Kidney glomerular epithelial cell (primary cell): ENCODE measurements at regions not wholly inside any gene's neighbourhood (a gene's known extent, or its start where the extent isn't known, plus 50 kb on each side); places are given as distances from the start of the nearest gene placed in this dataset.

Source experiments
- DNase-seq: peaks from one replicate; lab custom pipeline; 2025; lab: John Stamatoyannopoulos, UW

- no peak for DNase-seq
These were observed 1082.6 kb downstream of the EFNB2 start for GRCh38 chr13:105452895-105453294.

GRCh38 chr13:105450784-105451183, 1084.7 kb downstream of the EFNB2 start:
- DNase-seq = no peak

- no peak for DNase-seq
These were observed 1086.7 kb downstream of the EFNB2 start for GRCh38 chr13:105448811-105449210.

GRCh38 chr13:105446197-105446596, 1089.3 kb downstream of the EFNB2 start:
- no peak for DNase-seq

- no peak for DNase-seq
These were observed 1089.7 kb downstream of the EFNB2 start for GRCh38 chr13:105445796-105446195.

GRCh38 chr13:105442949-105443699, 1092.3 kb downstream of the EFNB2 start:
- peak; percentile 100 for DNase-seq

GRCh38 chr13:105442040-105442439, 1093.4 kb downstream of the EFNB2 start:
- no peak for DNase-seq

GRCh38 chr13:105441051-105441750, 1094.3 kb downstream of the EFNB2 start:
- DNase-seq = no peak

GRCh38 chr13:105436943-105437342, 1098.5 kb downstream of the EFNB2 start:
- DNase-seq = no peak

- DNase-seq = no peak
These were observed 1103.0 kb downstream of the EFNB2 start for GRCh38 chr13:105432438-105432837.

GRCh38 chr13:105428811-105429210, 1106.7 kb downstream of the EFNB2 start:
- DNase-seq = no peak

- DNase-seq = no peak
These were observed 1109.0 kb downstream of the EFNB2 start for GRCh38 chr13:105426441-105426840.

- no peak for DNase-seq
These were observed 1120.8 kb downstream of the EFNB2 start for GRCh38 chr13:105414639-105415038.

GRCh38 chr13:105412171-105412570, 1123.3 kb downstream of the EFNB2 start:
- no peak for DNase-seq

- DNase-seq = no peak
These were observed 1124.9 kb downstream of the EFNB2 start for GRCh38 chr13:105410602-105411001.

- peak; percentile 67 for DNase-seq
These were observed 1128.9 kb downstream of the EFNB2 start for GRCh38 chr13:105406551-105406950.

GRCh38 chr13:105403086-105403485, 1132.4 kb downstream of the EFNB2 start:
- DNase-seq = no peak

- no peak for DNase-seq
These were observed 1140.4 kb downstream of the EFNB2 start for GRCh38 chr13:105395041-105395440.

GRCh38 chr13:105389373-105389772, 1146.1 kb downstream of the EFNB2 start:
- no peak for DNase-seq

- no peak for DNase-seq
These were observed 1158.0 kb downstream of the EFNB2 start for GRCh38 chr13:105377452-105377851.

GRCh38 chr13:105370011-105370650, 1165.3 kb downstream of the EFNB2 start:
- no peak for DNase-seq

GRCh38 chr13:105368781-105369180, 1166.7 kb downstream of the EFNB2 start:
- DNase-seq = no peak

GRCh38 chr13:105365831-105366230, 1169.6 kb downstream of the EFNB2 start:
- no peak for DNase-seq
